Erythroblast (primary cell): ENCODE measurements at regions not wholly inside any gene's neighbourhood (a gene's known extent, or its start where the extent isn't known, plus 50 kb on each side); places are given as distances from the start of the nearest gene placed in this dataset.

Experiments
- GATA1 ChIP-seq: IDR thresholded peaks from 2 replicates; pipeline ENCODE4 v1.6.1; 2011; ENCODE audit warnings: low read depth, mild to moderate bottlenecking, control low read depth, low read length, moderate library complexity
- POLR2A ChIP-seq: IDR thresholded peaks from 2 replicates; pipeline ENCODE4 v1.6.1; 2011; ENCODE audit warnings: mild to moderate bottlenecking, low read length

DNA sequence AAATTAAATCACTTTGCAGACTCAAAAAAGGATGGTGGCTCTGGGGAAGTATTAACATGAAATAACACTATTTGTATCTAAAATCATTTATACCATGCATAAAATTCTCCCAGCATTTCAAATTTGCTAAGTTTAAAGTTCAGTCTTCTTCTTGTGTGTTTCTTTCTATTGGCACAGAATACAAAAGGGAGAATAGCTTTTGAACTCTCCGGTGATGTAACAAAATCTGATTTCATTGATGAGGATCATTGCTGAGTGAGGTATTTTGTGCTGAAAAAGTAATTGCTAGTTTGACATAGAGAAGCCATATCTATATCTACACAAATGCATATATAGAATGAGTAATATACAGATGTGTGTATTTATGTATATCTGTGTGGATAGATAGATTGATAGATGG is 174.8 kb downstream of the LACC1 start:
- TF ChIP-seq POLR2A (no peak), GATA1 (no peak)
